ENCODE measurements at regions not wholly inside any gene's neighbourhood (a gene's known extent, or its start where the extent isn't known, plus 50 kb on each side); places are given as distances from the start of the nearest gene placed in this dataset.

DNA sequence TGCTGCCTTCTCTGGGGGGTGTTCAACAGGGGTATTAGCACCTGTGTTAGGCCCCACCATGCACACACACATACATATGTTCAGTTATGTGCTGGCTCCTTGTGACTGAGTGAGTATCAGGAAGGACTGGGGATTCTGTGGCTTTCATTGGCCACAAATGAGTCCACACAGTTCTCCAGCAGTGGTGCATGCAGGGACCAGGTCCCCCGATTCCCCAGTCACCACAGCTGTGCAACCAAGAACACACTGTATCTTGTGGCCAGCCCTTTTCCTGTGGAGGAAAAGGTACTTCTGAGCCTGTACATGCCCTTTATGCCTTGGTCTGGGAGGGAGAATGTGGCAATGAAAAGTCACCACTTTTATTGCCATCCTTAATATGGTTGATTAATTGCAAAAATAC is 74.9 kb upstream of the KLF7 start:
- Histone ChIP-seq H3K27ac (no peak overlapping the region), H4K20me1 (ENCODE audit: insufficient read depth, poor library complexity, severe bottlenecking) (no peaks in the 10 kb centered on the region), H3K4me1 (ENCODE audit: insufficient read depth) (no peaks in the 10 kb centered on the region), H3K9me2 (replicated peaks; ENCODE audit: insufficient read depth) (no peaks in the 10 kb centered on the region), H3K9me3 (ENCODE audit: low read depth) (no peaks in the 10 kb centered on the region), H3K79me2 (no peaks in the 10 kb centered on the region), H3K36me3 (replicated peaks; ENCODE audit: insufficient read depth, low read depth) (no peaks in the 10 kb centered on the region), H3K27me3 (no peaks in the 10 kb centered on the region), H3K4me3 (no peak overlapping the region), H3K4me2 (no peak overlapping the region), H2AFZ (no peak overlapping the region)
- TF ChIP-seq EZH2 (IDR thresholded peaks at IDR 0.05; ENCODE audit: borderline replicate concordance) (no peak), EZH2phosphoT487 (IDR thresholded peaks at IDR 0.05; ENCODE audit: low read depth, severe bottlenecking, unreplicated experiment) (no peak)
- TF ChIP-seq, protein P1, sequence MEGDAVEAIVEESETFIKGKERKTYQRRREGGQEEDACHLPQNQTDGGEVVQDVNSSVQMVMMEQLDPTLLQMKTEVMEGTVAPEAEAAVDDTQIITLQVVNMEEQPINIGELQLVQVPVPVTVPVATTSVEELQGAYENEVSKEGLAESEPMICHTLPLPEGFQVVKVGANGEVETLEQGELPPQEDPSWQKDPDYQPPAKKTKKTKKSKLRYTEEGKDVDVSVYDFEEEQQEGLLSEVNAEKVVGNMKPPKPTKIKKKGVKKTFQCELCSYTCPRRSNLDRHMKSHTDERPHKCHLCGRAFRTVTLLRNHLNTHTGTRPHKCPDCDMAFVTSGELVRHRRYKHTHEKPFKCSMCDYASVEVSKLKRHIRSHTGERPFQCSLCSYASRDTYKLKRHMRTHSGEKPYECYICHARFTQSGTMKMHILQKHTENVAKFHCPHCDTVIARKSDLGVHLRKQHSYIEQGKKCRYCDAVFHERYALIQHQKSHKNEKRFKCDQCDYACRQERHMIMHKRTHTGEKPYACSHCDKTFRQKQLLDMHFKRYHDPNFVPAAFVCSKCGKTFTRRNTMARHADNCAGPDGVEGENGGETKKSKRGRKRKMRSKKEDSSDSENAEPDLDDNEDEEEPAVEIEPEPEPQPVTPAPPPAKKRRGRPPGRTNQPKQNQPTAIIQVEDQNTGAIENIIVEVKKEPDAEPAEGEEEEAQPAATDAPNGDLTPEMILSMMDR (IDR thresholded peaks at IDR 0.05; ENCODE audit: poor library complexity) = no peak
- WGBS (ENCODE audit: low lambda C conversion rate, missing lambda C conversion rate) = 89% methylated on average over 1 of the region's 1 CpG
- no peak for DNase-seq (ENCODE audit: low spot score)

DNA sequence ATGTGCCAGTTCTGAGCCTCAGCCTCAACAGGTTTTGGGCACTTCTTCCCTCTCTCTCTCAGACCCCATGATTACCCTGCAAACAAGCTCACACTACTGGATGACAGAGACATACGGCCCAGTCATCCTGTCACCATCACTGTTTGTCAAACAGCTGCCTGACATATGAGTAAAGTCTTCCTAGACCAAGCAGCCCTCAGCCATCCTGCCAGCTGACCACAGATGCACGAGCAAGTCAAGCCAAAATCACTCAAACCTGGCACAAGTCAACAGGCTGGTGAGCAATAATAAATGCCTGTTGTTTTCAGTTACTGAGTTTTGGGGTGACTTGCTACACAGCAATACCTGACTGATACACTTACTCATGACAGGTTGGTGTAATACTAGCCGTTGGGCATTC is 75.5 kb upstream of the KLF7 start:
- 82% methylated on average over 3 of the region's 3 CpGs for WGBS (ENCODE audit: low lambda C conversion rate, missing lambda C conversion rate)
- Histone ChIP-seq H3K79me2 (no peaks in the 10 kb centered on the region), H3K9me2 (replicated peaks; ENCODE audit: insufficient read depth) (no peaks in the 10 kb centered on the region), H3K4me2 (no peak overlapping the region), H2AFZ (no peak overlapping the region), H3K36me3 (replicated peaks; ENCODE audit: insufficient read depth, low read depth) (no peaks in the 10 kb centered on the region), H3K27ac (no peak overlapping the region), H3K27me3 (no peaks in the 10 kb centered on the region), H3K4me1 (ENCODE audit: insufficient read depth) (no peaks in the 10 kb centered on the region), H4K20me1 (ENCODE audit: insufficient read depth, poor library complexity, severe bottlenecking) (no peaks in the 10 kb centered on the region), H3K9me3 (ENCODE audit: low read depth) (no peaks in the 10 kb centered on the region), H3K4me3 (no peak overlapping the region)
- DNase-seq (ENCODE audit: low spot score) = no peak
- TF ChIP-seq EZH2phosphoT487 (IDR thresholded peaks at IDR 0.05; ENCODE audit: low read depth, severe bottlenecking, unreplicated experiment) (no peak), EZH2 (IDR thresholded peaks at IDR 0.05; ENCODE audit: borderline replicate concordance) (no peak)
- TF ChIP-seq, protein P1 (IDR thresholded peaks at IDR 0.05; ENCODE audit: poor library complexity) = no peak

DNA sequence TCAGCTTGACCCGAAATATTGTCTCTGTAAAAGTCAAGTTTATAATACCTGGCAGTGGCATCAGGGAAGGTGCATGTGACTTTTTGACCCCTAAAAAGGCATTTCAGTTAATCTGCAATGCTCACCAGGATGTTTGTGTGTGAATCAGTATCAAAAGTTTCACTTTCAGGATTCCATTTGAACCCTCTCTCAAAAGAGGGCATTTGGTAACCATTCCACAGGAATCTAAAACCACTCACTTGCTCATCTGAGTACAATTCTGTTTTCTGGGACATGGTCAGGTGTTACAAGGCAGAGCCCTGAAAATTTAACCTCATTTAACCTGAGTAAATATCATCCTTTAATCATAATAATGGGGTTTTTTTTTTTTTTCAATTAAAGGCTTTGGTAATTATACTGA is 77.9 kb upstream of the KLF7 start:
- no peaks in the 10 kb centered on the region for H3K4me1 ChIP-seq (ENCODE audit: insufficient read depth)
- no peaks in the 10 kb centered on the region for H3K9me2 ChIP-seq (replicated peaks; ENCODE audit: insufficient read depth)
- H3K4me2 ChIP-seq = no peak overlapping the region
- H3K9me3 ChIP-seq (ENCODE audit: low read depth) = no peaks in the 10 kb centered on the region
- no peak for DNase-seq (ENCODE audit: low spot score)
- no peak overlapping the region for H3K4me3 ChIP-seq
- H4K20me1 ChIP-seq (ENCODE audit: insufficient read depth, poor library complexity, severe bottlenecking) = no peaks in the 10 kb centered on the region
- TF ChIP-seq, protein P1 (IDR thresholded peaks at IDR 0.05; ENCODE audit: poor library complexity) = no peak
- TF ChIP-seq EZH2 (IDR thresholded peaks at IDR 0.05; ENCODE audit: borderline replicate concordance) (no peak), EZH2phosphoT487 (IDR thresholded peaks at IDR 0.05; ENCODE audit: low read depth, severe bottlenecking, unreplicated experiment) (no peak)
- no peaks in the 10 kb centered on the region for H3K36me3 ChIP-seq (replicated peaks; ENCODE audit: insufficient read depth, low read depth)
- no peak overlapping the region for H3K27ac ChIP-seq
- no peaks in the 10 kb centered on the region for H3K27me3 ChIP-seq
- no peaks in the 10 kb centered on the region for H3K79me2 ChIP-seq
- no peak overlapping the region for H2AFZ ChIP-seq
- 81% methylated on average over 1 of the region's 1 CpG for WGBS (ENCODE audit: low lambda C conversion rate, missing lambda C conversion rate)
